H1 (cell line): ENCODE measurements at regions not wholly inside any gene's neighbourhood (a gene's known extent, or its start where the extent isn't known, plus 50 kb on each side); places are given as distances from the start of the nearest gene placed in this dataset.

ENCODE experiments used
- CTCF ChIA-PET: fragments of 300-600 bp; sonication (Branson Sonifier 250); formaldehyde crosslinking; loops from one replicate; lab custom pipeline; 2021; ENCODE audit not compliant: partially characterized antibody; lab: Charles Lee
- POLR2A ChIA-PET: fragments of 300-600 bp; sonication (Branson Sonifier 250); formaldehyde crosslinking; loops from one replicate; lab custom pipeline; 2021; ENCODE audit warnings: inconsistent platforms; ENCODE audit not compliant: partially characterized antibody; lab: Charles Lee
- DNase-seq, 2 experiments: peaks; one replicate each; pipeline versions ENCODE4 v3.0.0 to v3.0.0-alpha.2; 2010 to 2022; ENCODE audit warnings: low spot score in 2 of 2, low read depth in 1 of 2, mixed read lengths in 1 of 2
- FAIRE-seq: peaks from 2 replicates; lab custom pipeline; 2011; peaks lifted over from hg19 to GRCh38; lab: Jason Lieb, UNC
- H2AFZ ChIP-seq: 2 replicates; pipeline ENCODE4 v1.8.1; 2012; ENCODE audit warnings: low read length, inconsistent platforms
- H2AK5ac ChIP-seq: 2 replicates; pipeline ENCODE4 v1.6.1; 2013; ENCODE audit warnings: low read depth, low read length
- H2BK120ac ChIP-seq: replicated peaks from 2 replicates; pipeline ENCODE3; 2013; ENCODE audit warnings: low read depth, low read length, inconsistent platforms
- H2BK12ac ChIP-seq: 2 replicates; pipeline ENCODE4 v1.6.1; 2013; ENCODE audit warnings: low read depth, low read length
- H2BK15ac ChIP-seq: 2 replicates; pipeline ENCODE4 v1.6.1; 2013; ENCODE audit warnings: low read length
- H2BK20ac ChIP-seq: 2 replicates; pipeline ENCODE4 v1.6.1; 2013; ENCODE audit warnings: low read length
- H2BK5ac ChIP-seq: 2 replicates; pipeline ENCODE4 v1.6.1; 2013; ENCODE audit warnings: low read depth, low read length
- H3K14ac ChIP-seq: 2 replicates; pipeline ENCODE4 v1.6.1; 2013; ENCODE audit warnings: inconsistent platforms; ENCODE audit not compliant: insufficient read length
- H3K18ac ChIP-seq: 2 replicates; pipeline ENCODE4 v1.6.1; 2013; ENCODE audit warnings: low read length; ENCODE audit errors: extremely low read depth
- H3K23ac ChIP-seq: 2 replicates; pipeline ENCODE4 v1.6.1; 2013; ENCODE audit warnings: inconsistent platforms; ENCODE audit not compliant: insufficient read length
- H3K23me2 ChIP-seq: 2 replicates; pipeline ENCODE4 v1.6.1; 2013; ENCODE audit warnings: low read depth, low read length
- H3K27ac ChIP-seq: 2 replicates; pipeline ENCODE4 v1.6.1; 2011; ENCODE audit warnings: low read depth, low read length, inconsistent platforms
- H3K27me3 ChIP-seq, 4 experiments: replicated peaks in 1 of 4; 1 replicate in 1 of 4; 2 replicates in 3 of 4; pipeline versions ENCODE4 v1.6.1 to v1.8.1; 2011 to 2013; ENCODE audit warnings: low read length in 3 of 4, mild to moderate bottlenecking in 3 of 4, inconsistent platforms in 2 of 4, mixed read lengths in 2 of 4, moderate library complexity in 1 of 4; ENCODE audit not compliant: control insufficient read depth in 3 of 4, insufficient read depth in 3 of 4; ENCODE audit errors: extremely low read depth in 1 of 4
- H3K36me3 ChIP-seq, 4 experiments: 2 replicates each; pipeline versions ENCODE4 v1.6.1 to v1.8.1; 2011 to 2013; ENCODE audit warnings: mild to moderate bottlenecking in 4 of 4, low read length in 3 of 4, moderate library complexity in 2 of 4, control low read depth in 1 of 4, inconsistent platforms in 1 of 4; ENCODE audit not compliant: insufficient read depth in 4 of 4, control insufficient read depth in 2 of 4
- H3K4ac ChIP-seq: replicated peaks from 2 replicates; pipeline ENCODE3; 2013; ENCODE audit warnings: low read length, low read depth, mixed read lengths, inconsistent platforms; ENCODE audit not compliant: insufficient read length
- H3K4me1 ChIP-seq, 4 experiments: replicated peaks in 1 of 4; 1 replicate in 1 of 4; 2 replicates in 3 of 4; pipeline versions ENCODE4 v1.6.1 to v1.8.1; 2011 to 2013; ENCODE audit warnings: low read length in 3 of 4, inconsistent platforms in 2 of 4, mixed read lengths in 1 of 4; ENCODE audit not compliant: insufficient read depth in 4 of 4, control insufficient read depth in 3 of 4
- H3K4me2 ChIP-seq, 2 experiments: 2 replicates each; pipeline versions ENCODE4 v1.6.1 to v1.8.1; 2011 to 2013; ENCODE audit warnings: low read depth in 2 of 2, low read length in 2 of 2, control low read depth in 1 of 2, inconsistent platforms in 1 of 2, mild to moderate bottlenecking in 1 of 2; ENCODE audit not compliant: insufficient read depth in 1 of 2
- H3K4me3 ChIP-seq, 4 experiments: fragments of 200-600, 300-600 bp in 1 of 4; sonication (generic), shearing (Covaris generic), sonication (Bioruptor Twin) in 1 of 4; 2 replicates each; pipeline versions ENCODE4 v1.5.1 to v1.8.1; 2011 to 2016; ENCODE audit warnings: low read length in 4 of 4, low read depth in 3 of 4, control low read depth in 2 of 4, inconsistent platforms in 2 of 4, mild to moderate bottlenecking in 2 of 4, mixed read lengths in 1 of 4, moderate library complexity in 1 of 4; ENCODE audit not compliant: insufficient read depth in 2 of 4; ENCODE audit errors: extremely low read depth in 1 of 4
- H3K56ac ChIP-seq: replicated peaks from 2 replicates; pipeline ENCODE3; 2013; ENCODE audit warnings: low read depth, mild to moderate bottlenecking, mixed read lengths, low read length, inconsistent platforms; ENCODE audit not compliant: insufficient read length
- H3K79me1 ChIP-seq: 2 replicates; pipeline ENCODE4 v1.6.1; 2013; ENCODE audit warnings: low read depth, low read length, control low read depth
- H3K79me2 ChIP-seq, 2 experiments: 2 replicates each; pipeline versions ENCODE4 v1.6.1 to v1.8.1; 2012 to 2013; ENCODE audit warnings: low read length in 2 of 2, mild to moderate bottlenecking in 2 of 2, inconsistent platforms in 1 of 2; ENCODE audit not compliant: insufficient read depth in 2 of 2, control insufficient read depth in 1 of 2
- H3K9ac ChIP-seq, 4 experiments: replicated peaks in 1 of 4; 1 replicate in 1 of 4; 2 replicates in 3 of 4; pipeline versions ENCODE4 v1.6.1 to v1.8.1; 2011 to 2013; ENCODE audit warnings: low read depth in 3 of 4, low read length in 3 of 4, control low read depth in 2 of 4, mild to moderate bottlenecking in 2 of 4, moderate library complexity in 2 of 4, inconsistent platforms in 1 of 4; ENCODE audit errors: extremely low read depth in 1 of 4
- H3K9me3 ChIP-seq, 2 experiments: 2 replicates each; pipeline versions ENCODE4 v1.6.1 to v1.8.1; 2012 to 2013; ENCODE audit warnings: mild to moderate bottlenecking in 2 of 2, moderate library complexity in 2 of 2, control low read depth in 1 of 2, inconsistent platforms in 1 of 2, low read depth in 1 of 2, low read length in 1 of 2, mixed read lengths in 1 of 2; ENCODE audit not compliant: insufficient read depth in 2 of 2
- H4K20me1 ChIP-seq, 2 experiments: replicated peaks in 1 of 2; 2 replicates each; pipeline versions ENCODE3 to v1.8.1; 2011 to 2013; ENCODE audit warnings: inconsistent platforms in 2 of 2, low read length in 2 of 2, mild to moderate bottlenecking in 1 of 2; ENCODE audit not compliant: insufficient read depth in 2 of 2, control insufficient read depth in 1 of 2
- H4K5ac ChIP-seq: 2 replicates; pipeline ENCODE4 v1.6.1; 2013; ENCODE audit warnings: low read length, low read depth, mixed read lengths, inconsistent platforms; ENCODE audit not compliant: insufficient read length
- H4K8ac ChIP-seq: 2 replicates; pipeline ENCODE4 v1.8.0; 2013; ENCODE audit warnings: mild to moderate bottlenecking, moderate library complexity, low read length, inconsistent platforms; ENCODE audit not compliant: insufficient read depth; ENCODE audit errors: extremely low read depth
- H4K91ac ChIP-seq: replicated peaks from 2 replicates; pipeline ENCODE3; 2013; ENCODE audit warnings: low read length, mixed read lengths, inconsistent platforms; ENCODE audit not compliant: insufficient read length
- BACH1 ChIP-seq: IDR thresholded peaks from 2 replicates; pipeline ENCODE4 v1.6.1; 2012; ENCODE audit warnings: low read length, improper control_type of control experiment
- CHD2 ChIP-seq: IDR thresholded peaks from 2 replicates; pipeline ENCODE4 v1.6.1; 2012; ENCODE audit warnings: low read length, improper control_type of control experiment
- HDAC6 ChIP-seq: IDR thresholded peaks from one replicate; pipeline ENCODE4 v1.7.1; 2012; ENCODE audit warnings: low read depth, mild to moderate bottlenecking, inconsistent platforms, low read length, moderate library complexity
- KDM4A ChIP-seq: IDR thresholded peaks from one replicate; pipeline ENCODE4 v1.7.1; 2012; ENCODE audit warnings: low read depth, mild to moderate bottlenecking, moderate library complexity, low read length, inconsistent platforms; ENCODE audit not compliant: severe bottlenecking
- NRF1 ChIP-seq: IDR thresholded peaks from 2 replicates; pipeline ENCODE4 v1.6.1; 2011; ENCODE audit warnings: mild to moderate bottlenecking, low read depth, low read length, improper control_type of control experiment
- POU5F1 ChIP-seq: IDR thresholded peaks from 2 replicates; pipeline ENCODE4 v1.6.1; 2011; ENCODE audit warnings: low read depth, mild to moderate bottlenecking, low read length, moderate library complexity
- RNF2 ChIP-seq: fragments of 200-900, 300-1000 bp; sonication (generic); IDR thresholded peaks from 2 replicates; pipeline ENCODE4 v1.7.1; 2016; ENCODE audit warnings: borderline replicate concordance, low read depth, mild to moderate bottlenecking, antibody characterized with exemption, low read length; ENCODE audit not compliant: poor library complexity, severe bottlenecking; ENCODE audit errors: missing control alignments
- SUZ12 ChIP-seq: fragments of 200-600 bp; sonication (generic); IDR thresholded peaks from 2 replicates; pipeline ENCODE4 v1.6.1; 2012; ENCODE audit warnings: mild to moderate bottlenecking, inconsistent platforms, low read length, moderate library complexity, mixed read lengths
- YY1 ChIP-seq: IDR thresholded peaks from 2 replicates; pipeline ENCODE4 v1.6.1; 2011; ENCODE audit warnings: low read depth, mild to moderate bottlenecking, low read length
- WGBS, 2 experiments: shearing (Covaris generic) in 1 of 2; methylation state at CpG; one replicate each; pipeline versions ENCODE4 v1.1.6 to v1.1.7; 2013 to 2015; ENCODE audit warnings: low lambda C conversion rate in 2 of 2, mixed read lengths in 2 of 2, inconsistent platforms in 1 of 2, low coverage in 1 of 2, missing lambda C conversion rate in 1 of 2; ENCODE audit not compliant: insufficient replicate concordance in 2 of 2, insufficient coverage in 1 of 2, insufficient read length in 1 of 2; ENCODE audit errors: extremely low coverage in 1 of 2, missing lambda C conversion rate in 1 of 2; 5-methylcytosine and 5-hydroxymethylcytosine counted together

DNA sequence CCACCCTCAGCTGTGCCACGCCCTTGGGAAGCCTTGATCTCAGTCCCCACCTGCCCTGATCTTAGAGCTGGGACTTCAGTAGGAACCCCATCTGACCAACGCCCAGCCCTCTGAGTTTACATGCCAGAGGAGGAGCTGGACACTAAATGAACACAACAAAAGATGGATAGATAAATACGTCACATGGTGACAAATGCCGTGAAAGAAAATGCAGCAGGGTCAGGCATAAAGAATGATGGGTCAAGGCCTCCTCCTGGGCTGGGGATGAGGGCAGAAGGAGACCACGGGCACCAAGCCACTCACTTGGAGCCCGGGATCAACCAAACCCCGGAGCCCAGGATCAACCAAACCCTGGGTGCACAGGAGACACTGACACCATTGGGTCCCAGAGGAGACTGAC is 354.9 kb downstream of the C16orf95 start:
- Histone ChIP-seq H4K20me1 (no peaks in the 10 kb centered on the region), H3K4me3 (no peak overlapping the region), H3K4me1 (peaks cover 0 to 2% (median 0%) of the 10 kb centered on the region in 4 experiments; a peak in 2 of 7 replicates), H3K4me2 (no peak overlapping the region), H2BK5ac (no peak overlapping the region), H3K4ac (no peak overlapping the region), H2BK12ac (no peak overlapping the region), H4K91ac (no peak overlapping the region), H3K79me2 (no peaks in the 10 kb centered on the region), H3K27me3 (no peaks in the 10 kb centered on the region; a peak in 1 of 7 replicates), H3K36me3 (no peaks in the 10 kb centered on the region), H3K23me2 (no peaks in the 10 kb centered on the region), H3K23ac (no peak overlapping the region), H2BK15ac (no peak overlapping the region), H4K8ac (no peak overlapping the region), H3K18ac (no peak overlapping the region), H3K27ac (no peak overlapping the region), H3K79me1 (no peaks in the 10 kb centered on the region), H3K9me3 (no peaks in the 10 kb centered on the region), H2AFZ (no peak overlapping the region), H3K9ac (no peak overlapping the region), H2BK120ac (no peak overlapping the region), H2AK5ac (no peak overlapping the region), H3K56ac (no peak overlapping the region), H4K5ac (no peak overlapping the region), H2BK20ac (no peak overlapping the region), H3K14ac (no peak overlapping the region)
- FAIRE-seq = no peak
- no peak for TF ChIP-seq POU5F1
- no peak for TF ChIP-seq RNF2
- no peak for TF ChIP-seq SUZ12
- TF ChIP-seq HDAC6 = no peak
- TF ChIP-seq YY1 = no peak
- no peak for TF ChIP-seq BACH1
- no peak for TF ChIP-seq NRF1
- no peak for TF ChIP-seq CHD2
- TF ChIP-seq KDM4A = no peak
- DNase-seq = no peak
- CTCF ChIA-PET = no interaction called here
- POLR2A ChIA-PET = no interaction called here
- 92% methylated on average over 7 of the region's 7 CpGs; no CpG with 5 or more reads in 1 of the 2 experiments for WGBS, 2 experiments
